Neural cell (in vitro differentiated cells): ENCODE measurements at regions not wholly inside any gene's neighbourhood (a gene's known extent, or its start where the extent isn't known, plus 50 kb on each side); places are given as distances from the start of the nearest gene placed in this dataset.

Experiments used
- H2AFZ ChIP-seq: fragments of 200-600, 300-800 bp; sonication (generic), shearing (Covaris generic); 2 replicates; pipeline ENCODE4 v1.6.0; 2014; ENCODE audit warnings: low read depth, mild to moderate bottlenecking, antibody characterized with exemption, low read length, moderate library complexity
- H3F3A ChIP-seq: fragments of 200-600 bp; shearing (Covaris generic); 2 replicates; pipeline ENCODE4 v1.6.1; 2016; ENCODE audit warnings: mild to moderate bottlenecking, moderate library complexity, mixed read lengths, antibody characterized with exemption, low read length; ENCODE audit not compliant: insufficient read depth, poor library complexity, severe bottlenecking
- H3K27ac ChIP-seq: fragments of 200-600, 300-800 bp; sonication (generic), shearing (Covaris generic); 2 replicates; pipeline ENCODE4 v1.5.1; 2014; ENCODE audit warnings: mild to moderate bottlenecking, low read length, moderate library complexity
- H3K27me3 ChIP-seq: fragments of 300-800, 200-600 bp; sonication (generic), shearing (Covaris generic); 2 replicates; pipeline ENCODE4 v1.6.0; 2014; ENCODE audit warnings: mild to moderate bottlenecking, low read depth, low read length, moderate library complexity; ENCODE audit not compliant: insufficient read depth
- H3K36me3 ChIP-seq: fragments of 300-800, 200-600 bp; sonication (generic), shearing (Covaris generic); 2 replicates; pipeline ENCODE4 v1.5.1; 2014; ENCODE audit warnings: mild to moderate bottlenecking, antibody characterized with exemption, low read length, moderate library complexity; ENCODE audit not compliant: insufficient read depth
- H3K4me2 ChIP-seq: fragments of 300-800, 200-600 bp; sonication (generic), shearing (Covaris generic); 2 replicates; pipeline ENCODE4 v1.6.0; 2014; ENCODE audit warnings: mild to moderate bottlenecking, low read length
- H3K4me3 ChIP-seq: fragments of 300-800, 200-600 bp; sonication (generic), shearing (Covaris generic); 2 replicates; pipeline ENCODE4 v1.5.1; 2014; ENCODE audit warnings: mild to moderate bottlenecking, low read length, moderate library complexity
- H3K79me2 ChIP-seq: fragments of 200-600 bp; shearing (Covaris generic); replicated peaks from 2 replicates; pipeline ENCODE4 v1.6.0; 2014; ENCODE audit warnings: mild to moderate bottlenecking, low read length, moderate library complexity; ENCODE audit not compliant: insufficient read depth
- H3K9ac ChIP-seq: fragments of 300-800, 200-600 bp; sonication (generic), shearing (Covaris generic); 2 replicates; pipeline ENCODE4 v1.6.1; 2016; ENCODE audit warnings: mild to moderate bottlenecking, low read length, mixed read lengths
- H3K9me2 ChIP-seq: fragments of 200-600 bp; shearing (Covaris generic); 2 replicates; pipeline ENCODE4 v1.6.1; 2016; ENCODE audit warnings: mild to moderate bottlenecking, low read length, mixed read lengths; ENCODE audit not compliant: insufficient read depth
- H3K9me3 ChIP-seq: fragments of 200-600, 300-800 bp; sonication (generic), shearing (Covaris generic); 2 replicates; pipeline ENCODE4 v1.6.1; 2016; ENCODE audit warnings: mild to moderate bottlenecking, mixed run types, low read length, moderate library complexity, mixed read lengths
- H4K20me1 ChIP-seq: fragments of 200-600 bp; shearing (Covaris generic); 2 replicates; pipeline ENCODE4 v1.6.1; 2016; ENCODE audit warnings: mild to moderate bottlenecking, mixed run types; ENCODE audit not compliant: insufficient read depth
- CTCF ChIP-seq: fragments of 450-650 bp; IDR thresholded peaks from 2 replicates; pipeline ENCODE4 v1.5.1; 2014; ENCODE audit warnings: antibody characterized with exemption, mild to moderate bottlenecking, moderate library complexity; ENCODE audit not compliant: poor library complexity, severe bottlenecking
- EP300 ChIP-seq: fragments of 450-650 bp; conservative IDR thresholded peaks from 2 replicates; pipeline ENCODE4 v1.6.1; 2014; ENCODE audit warnings: antibody characterized with exemption, mild to moderate bottlenecking, moderate library complexity; ENCODE audit not compliant: poor library complexity, severe bottlenecking
- EZH2 ChIP-seq: fragments of 200-600, 300-800 bp; shearing (Covaris generic), sonication (generic); IDR thresholded peaks from 2 replicates; pipeline ENCODE4 v1.6.1; 2014; ENCODE audit warnings: antibody characterized with exemption, low read length, borderline replicate concordance, mild to moderate bottlenecking; ENCODE audit not compliant: insufficient read depth, poor library complexity, severe bottlenecking
- MXI1 ChIP-seq: fragments of 450-650 bp; conservative IDR thresholded peaks from 2 replicates; pipeline ENCODE4 v1.6.1; 2014; ENCODE audit warnings: antibody characterized with exemption, mild to moderate bottlenecking; ENCODE audit not compliant: poor library complexity, severe bottlenecking
- RAD21 ChIP-seq: fragments of 450-650 bp; conservative IDR thresholded peaks from 2 replicates; pipeline ENCODE4 v1.6.1; 2014; ENCODE audit warnings: antibody characterized with exemption, mild to moderate bottlenecking, moderate library complexity
- REST ChIP-seq: IDR thresholded peaks from 2 replicates; pipeline ENCODE4 v1.6.1; 2012; ENCODE audit warnings: borderline replicate concordance
- SMC3 ChIP-seq: fragments of 450-650 bp; conservative IDR thresholded peaks from 2 replicates; pipeline ENCODE4 v1.6.1; 2014; ENCODE audit warnings: antibody characterized with exemption, mild to moderate bottlenecking, moderate library complexity; ENCODE audit not compliant: poor library complexity
- TAF1 ChIP-seq: IDR thresholded peaks from 2 replicates; pipeline ENCODE4 v1.6.1; 2012; ENCODE audit warnings: low read depth

GRCh38 chr6:168136622-168137021 lies 57.6 kb upstream of the FRMD1 start:
- Histone ChIP-seq H3K36me3 (no peaks in the 10 kb centered on the region), H3K4me2 (no peak overlapping the region), H3K9ac (no peak overlapping the region), H3K27ac (no peak overlapping the region), H3K79me2 (no peaks in the 10 kb centered on the region), H3K27me3 (no peaks in the 10 kb centered on the region), H3K9me2 (no peaks in the 10 kb centered on the region), H2AFZ (no peak overlapping the region), H3K9me3 (no peaks in the 10 kb centered on the region), H3F3A (no peaks in the 10 kb centered on the region), H3K4me3 (no peak overlapping the region), H4K20me1 (no peaks in the 10 kb centered on the region)
- no peak for TF ChIP-seq EZH2
- no peak for TF ChIP-seq EP300
- no peak for TF ChIP-seq SMC3
- no peak for TF ChIP-seq MXI1
- no peak for TF ChIP-seq TAF1

GRCh38 chr6:168136001-168136400 lies 57.0 kb upstream of the FRMD1 start:
- Histone ChIP-seq H3K4me3 (no peak overlapping the region), H2AFZ (no peak overlapping the region), H3K79me2 (no peaks in the 10 kb centered on the region), H3K9ac (no peak overlapping the region), H3K9me3 (no peaks in the 10 kb centered on the region), H3K27me3 (no peaks in the 10 kb centered on the region), H4K20me1 (no peaks in the 10 kb centered on the region), H3K36me3 (no peaks in the 10 kb centered on the region), H3F3A (no peaks in the 10 kb centered on the region), H3K27ac (no peak overlapping the region), H3K9me2 (no peaks in the 10 kb centered on the region), H3K4me2 (no peak overlapping the region)
- TF ChIP-seq SMC3 (no peak), EP300 (no peak)

GRCh38 chr6:168134560-168135201 lies 55.7 kb upstream of the FRMD1 start:
- no peaks in the 10 kb centered on the region for H3K9me2 ChIP-seq
- H3K9me3 ChIP-seq: no peaks in the 10 kb centered on the region
- no peak overlapping the region for H2AFZ ChIP-seq
- no peak overlapping the region for H3K9ac ChIP-seq
- H3F3A ChIP-seq: no peaks in the 10 kb centered on the region
- no peaks in the 10 kb centered on the region for H3K36me3 ChIP-seq
- H3K27me3 ChIP-seq: no peaks in the 10 kb centered on the region
- no peaks in the 10 kb centered on the region for H4K20me1 ChIP-seq
- H3K27ac ChIP-seq: no peak overlapping the region
- no peaks in the 10 kb centered on the region for H3K79me2 ChIP-seq
- no peak overlapping the region for H3K4me3 ChIP-seq
- no peak for TF ChIP-seq EZH2
- no peak for TF ChIP-seq TAF1
- no peak for TF ChIP-seq MXI1
- TF ChIP-seq EP300: no peak
- TF ChIP-seq RAD21: no peak
- no peak for TF ChIP-seq CTCF
- no peak for TF ChIP-seq REST
- H3K4me2 ChIP-seq: no peak overlapping the region
